ENCODE measurements at regions not wholly inside any gene's neighbourhood (a gene's known extent, or its start where the extent isn't known, plus 50 kb on each side); places are given as distances from the start of the nearest gene placed in this dataset.

GRCh38 chr18:78246050-78246449, 733.6 kb upstream of the SALL3 start:
- Histone ChIP-seq H3K27ac (no peak overlapping the region), H3K36me3 (no peaks in the 10 kb centered on the region), H3K4me3 (no peak overlapping the region), H3K9me3 (no peaks in the 10 kb centered on the region), H3K4me1 (no peaks in the 10 kb centered on the region), H3K27me3 (no peaks in the 10 kb centered on the region)
- 79 to 94% methylated on average over 6 to 8 of the region's 8 CpGs for WGBS, 2 donors (ENCODE audit: low coverage in 1 of 2)
- intact Hi-C loops (cut with DNase I; ENCODE audit: low total_unique reads) = no loop called here
- in situ Hi-C loops (cut with MboI; ENCODE audit: low pct_ligation_motif_present in 1 of 4, low pct_unique_long_range_greater_than_20kb in 1 of 4, low sequenced_read_pairs in 3 of 4) = no loop called here
- DNase-seq = no peak
- TF ChIP-seq EP300 (IDR thresholded peaks at IDR 0.05; ENCODE audit: low read depth) (no peak), CTCF (IDR thresholded peaks at IDR 0.05) (no peak), POLR2A (IDR thresholded peaks at IDR 0.05) (no peak), POLR2AphosphoS5 (IDR thresholded peaks at IDR 0.05) (no peak)

- WGBS, 2 donors (ENCODE audit: low coverage in 1 of 2) = 70 to 82% methylated on average over 7 to 17 of the region's 17 CpGs
- TF ChIP-seq POLR2AphosphoS5 (IDR thresholded peaks at IDR 0.05) = no peak
- TF ChIP-seq POLR2A (IDR thresholded peaks at IDR 0.05) = no peak
- no peak for TF ChIP-seq CTCF (IDR thresholded peaks at IDR 0.05)
- TF ChIP-seq EP300 (IDR thresholded peaks at IDR 0.05; ENCODE audit: low read depth) = no peak
- Histone ChIP-seq H3K9me3 (no peaks in the 10 kb centered on the region), H3K4me1 (no peaks in the 10 kb centered on the region), H3K36me3 (no peaks in the 10 kb centered on the region), H3K4me3 (no peak overlapping the region), H3K27me3 (no peaks in the 10 kb centered on the region), H3K27ac (no peak overlapping the region)
- DNase-seq = no peak
- intact Hi-C loops (cut with DNase I; ENCODE audit: low total_unique reads) (no loop called here), in situ Hi-C loops (cut with MboI; ENCODE audit: low pct_ligation_motif_present in 1 of 4, low pct_unique_long_range_greater_than_20kb in 1 of 4, low sequenced_read_pairs in 3 of 4) (no loop called here)
Measured at GRCh38 chr18:78246588-78246987, 733.0 kb upstream of the SALL3 start.

GRCh38 chr18:78247615-78248289, 731.9 kb upstream of the SALL3 start:
- Histone ChIP-seq H3K27me3 (no peaks in the 10 kb centered on the region), H3K27ac (no peak overlapping the region), H3K4me1 (no peaks in the 10 kb centered on the region), H3K9me3 (no peaks in the 10 kb centered on the region), H3K4me3 (no peak overlapping the region), H3K36me3 (no peaks in the 10 kb centered on the region)
- intact Hi-C loops (cut with DNase I; ENCODE audit: low total_unique reads) = no loop called here
- in situ Hi-C loops (cut with MboI; ENCODE audit: low pct_ligation_motif_present in 1 of 4, low pct_unique_long_range_greater_than_20kb in 1 of 4, low sequenced_read_pairs in 3 of 4) = no loop called here
- 83 to 86% methylated on average over 12 to 14 of the region's 14 CpGs for WGBS, 2 donors (ENCODE audit: low coverage in 1 of 2)
- no peak for DNase-seq
- TF ChIP-seq CTCF (IDR thresholded peaks at IDR 0.05) (no peak), POLR2AphosphoS5 (IDR thresholded peaks at IDR 0.05) (no peak), POLR2A (IDR thresholded peaks at IDR 0.05) (no peak)

- Histone ChIP-seq H3K27me3 (no peaks in the 10 kb centered on the region), H3K4me3 (no peak overlapping the region), H3K9me3 (no peaks in the 10 kb centered on the region), H3K27ac (no peak overlapping the region), H3K4me1 (no peaks in the 10 kb centered on the region), H3K36me3 (no peaks in the 10 kb centered on the region)
- TF ChIP-seq POLR2AphosphoS5 (IDR thresholded peaks at IDR 0.05) = no peak
- no peak for TF ChIP-seq CTCF (IDR thresholded peaks at IDR 0.05)
- TF ChIP-seq POLR2A (IDR thresholded peaks at IDR 0.05) = no peak
- no peak for TF ChIP-seq EP300 (IDR thresholded peaks at IDR 0.05; ENCODE audit: low read depth)
- in situ Hi-C loops (cut with MboI; ENCODE audit: low pct_ligation_motif_present in 1 of 4, low pct_unique_long_range_greater_than_20kb in 1 of 4, low sequenced_read_pairs in 3 of 4) (no loop called here), intact Hi-C loops (cut with DNase I; ENCODE audit: low total_unique reads) (no loop called here)
- 65 to 91% methylated on average over 2 to 10 of the region's 10 CpGs for WGBS, 2 donors (ENCODE audit: low coverage in 1 of 2)
- DNase-seq = no peak
Measured at GRCh38 chr18:78255013-78255412, 724.6 kb upstream of the SALL3 start.
